LNCaP clone FGC (cell line): ENCODE measurements at regions not wholly inside any gene's neighbourhood (a gene's known extent, or its start where the extent isn't known, plus 50 kb on each side); places are given as distances from the start of the nearest gene placed in this dataset.

Experiments
- DNase-seq: peaks from one replicate; pipeline ENCODE4 v3.0.0-alpha.2; 2011; ENCODE audit warnings: low read depth
- H3K4me3 ChIP-seq: 2 replicates; pipeline ENCODE4 v1.5.1; 2011; ENCODE audit warnings: mild to moderate bottlenecking, low read depth, low read length, control low read depth
- TF ChIP-seq, protein P1 (sequence below): IDR thresholded peaks from 2 replicates; pipeline ENCODE4 v1.5.1; 2012; ENCODE audit warnings: mild to moderate bottlenecking; ENCODE audit not compliant: control insufficient read depth, insufficient read depth; ENCODE audit errors: extremely low read depth

DNA sequence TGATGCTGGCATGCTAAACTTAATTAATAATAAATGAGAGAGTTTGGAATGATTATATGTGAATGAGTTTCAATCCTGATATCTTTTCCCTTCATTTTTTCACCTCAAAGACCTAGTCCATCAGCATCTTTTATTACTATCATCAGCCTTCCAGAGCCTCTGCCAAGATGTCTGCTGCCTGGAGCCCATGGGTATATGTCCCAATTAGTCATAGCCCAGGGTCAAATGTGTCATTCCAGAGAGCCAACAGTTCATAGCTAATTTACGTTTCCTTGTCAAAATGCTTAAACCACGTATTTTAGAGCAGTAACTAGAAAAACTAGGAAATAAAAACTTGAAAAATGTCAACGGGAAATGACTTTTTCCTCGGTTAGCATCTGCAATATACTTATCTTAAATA, 457.9 kb downstream of the SI start:
- TF ChIP-seq, protein P1, sequence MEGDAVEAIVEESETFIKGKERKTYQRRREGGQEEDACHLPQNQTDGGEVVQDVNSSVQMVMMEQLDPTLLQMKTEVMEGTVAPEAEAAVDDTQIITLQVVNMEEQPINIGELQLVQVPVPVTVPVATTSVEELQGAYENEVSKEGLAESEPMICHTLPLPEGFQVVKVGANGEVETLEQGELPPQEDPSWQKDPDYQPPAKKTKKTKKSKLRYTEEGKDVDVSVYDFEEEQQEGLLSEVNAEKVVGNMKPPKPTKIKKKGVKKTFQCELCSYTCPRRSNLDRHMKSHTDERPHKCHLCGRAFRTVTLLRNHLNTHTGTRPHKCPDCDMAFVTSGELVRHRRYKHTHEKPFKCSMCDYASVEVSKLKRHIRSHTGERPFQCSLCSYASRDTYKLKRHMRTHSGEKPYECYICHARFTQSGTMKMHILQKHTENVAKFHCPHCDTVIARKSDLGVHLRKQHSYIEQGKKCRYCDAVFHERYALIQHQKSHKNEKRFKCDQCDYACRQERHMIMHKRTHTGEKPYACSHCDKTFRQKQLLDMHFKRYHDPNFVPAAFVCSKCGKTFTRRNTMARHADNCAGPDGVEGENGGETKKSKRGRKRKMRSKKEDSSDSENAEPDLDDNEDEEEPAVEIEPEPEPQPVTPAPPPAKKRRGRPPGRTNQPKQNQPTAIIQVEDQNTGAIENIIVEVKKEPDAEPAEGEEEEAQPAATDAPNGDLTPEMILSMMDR = no peak
- no peak overlapping the region for H3K4me3 ChIP-seq
- no peak for DNase-seq

DNA sequence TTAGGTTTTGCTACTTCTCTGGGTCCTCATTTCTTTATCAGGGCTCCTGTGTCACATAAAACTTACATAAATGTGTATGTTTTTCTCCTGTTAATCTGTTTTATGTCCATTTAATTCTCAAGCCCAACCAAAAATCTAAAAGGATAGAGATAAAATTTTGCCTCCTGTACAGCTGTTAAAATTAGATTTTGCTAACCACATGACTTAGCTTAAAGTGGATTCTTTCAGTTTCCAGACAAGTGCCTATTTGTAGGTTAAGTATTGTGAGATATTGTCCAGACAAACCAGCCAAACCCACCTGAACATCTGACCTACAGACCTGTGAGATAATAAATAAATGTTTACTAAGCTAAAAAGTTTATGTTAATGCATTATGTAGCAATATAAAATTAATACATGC, 465.5 kb downstream of the SI start:
- TF ChIP-seq, protein P1 = no peak
- no peak for DNase-seq
- no peak overlapping the region for H3K4me3 ChIP-seq

DNA sequence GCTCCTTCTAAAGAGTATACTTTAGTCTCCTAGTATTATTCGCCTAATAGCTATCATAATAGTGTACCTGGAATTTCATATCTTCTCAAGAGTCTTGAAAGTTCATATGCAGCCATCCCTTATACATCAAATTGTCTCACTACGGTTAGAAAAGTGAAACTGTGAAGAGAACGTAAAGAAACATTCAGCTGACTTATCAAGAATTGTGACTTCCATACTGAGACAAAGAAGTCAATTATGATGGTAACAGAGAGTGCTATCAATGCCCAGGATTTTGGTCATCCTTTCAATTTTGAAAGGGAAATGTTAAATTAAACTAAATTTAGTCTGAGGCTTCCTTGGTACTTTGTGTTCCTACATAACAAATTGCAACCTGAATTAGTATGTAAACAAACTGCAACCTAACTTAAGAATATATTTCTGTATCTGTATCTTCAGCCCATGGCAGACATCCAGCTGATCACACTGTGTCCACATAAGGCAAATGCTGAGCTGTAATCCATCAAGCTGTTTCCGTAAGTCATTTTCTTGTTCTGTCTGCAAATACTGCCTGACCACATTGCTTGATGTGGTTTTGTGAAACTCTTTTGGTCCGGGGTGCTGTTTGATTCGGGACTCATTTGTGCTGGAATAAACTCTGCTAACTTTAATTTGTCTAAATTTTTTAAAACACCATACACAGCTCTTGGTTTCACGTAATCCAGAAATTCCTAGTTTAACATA, 469.6 kb downstream of the SI start:
- H3K4me3 ChIP-seq = no peak overlapping the region
- DNase-seq = no peak
- TF ChIP-seq, protein P1 = no peak

DNA sequence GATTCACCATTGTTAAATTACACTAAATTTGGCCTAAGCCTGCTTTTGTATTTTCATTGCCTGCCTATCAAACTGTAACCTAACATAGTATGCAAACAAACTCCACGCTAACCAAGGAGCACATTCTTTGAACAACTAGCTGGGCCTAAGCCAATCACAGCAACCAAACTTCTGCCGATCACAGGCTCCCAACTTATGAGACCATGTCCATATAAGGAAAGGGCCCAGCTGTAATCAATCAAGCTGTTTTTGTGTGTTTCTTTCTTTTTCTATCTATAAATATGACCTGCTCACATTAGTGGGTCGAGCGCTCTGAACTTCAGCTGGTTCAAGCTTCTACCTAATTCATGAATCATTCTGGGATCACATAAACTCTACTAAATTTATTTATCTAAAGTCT, 473.6 kb downstream of the SI start:
- H3K4me3 ChIP-seq = no peak overlapping the region
- no peak for DNase-seq
- TF ChIP-seq, protein P1 = no peak

DNA sequence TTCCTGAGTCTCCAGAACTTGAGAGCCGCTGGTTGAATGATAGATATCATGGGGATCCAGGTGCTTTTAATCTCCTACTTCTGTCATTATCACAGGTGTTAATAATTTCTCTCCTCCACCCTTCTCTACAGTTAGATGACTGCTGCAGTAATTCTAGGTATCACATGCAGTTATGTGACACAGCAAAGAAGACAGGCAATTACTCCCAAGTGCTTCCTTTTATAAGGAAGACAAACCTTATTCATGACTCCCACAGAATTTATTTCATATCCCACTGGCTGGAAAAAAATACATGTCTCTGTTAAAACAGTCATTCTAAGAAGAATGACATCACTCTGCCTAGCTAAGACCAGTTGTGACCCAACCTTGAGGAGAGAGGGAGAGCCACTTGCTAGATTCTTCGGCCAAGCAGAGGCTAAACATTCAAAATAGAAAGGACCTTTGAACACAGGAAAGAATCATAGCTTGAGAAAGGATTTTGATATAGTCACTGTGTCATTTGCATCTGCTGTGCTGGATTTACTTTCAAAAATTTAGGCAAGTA, 500.6 kb downstream of the SI start:
- TF ChIP-seq, protein P1 = no peak
- DNase-seq = no peak
- H3K4me3 ChIP-seq = no peak overlapping the region

DNA sequence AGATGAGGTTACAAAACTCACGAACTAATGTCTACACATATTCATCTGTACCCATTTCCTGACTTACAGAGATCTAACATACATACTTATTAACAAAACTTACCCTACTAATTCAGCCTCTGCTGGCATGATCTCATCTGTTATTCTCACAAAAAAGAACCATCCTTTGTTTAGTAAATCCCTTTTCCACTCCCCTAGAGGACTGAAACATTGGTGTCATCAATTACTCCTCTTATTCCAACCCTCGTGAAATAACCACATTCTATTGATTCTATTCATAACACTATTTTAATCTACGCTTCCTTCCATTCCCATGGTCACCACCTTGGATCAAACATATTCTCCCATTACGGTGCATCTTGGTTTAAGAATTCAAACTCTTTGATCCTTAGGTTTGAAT, 505.9 kb downstream of the SI start:
- DNase-seq = no peak
- TF ChIP-seq, protein P1 = no peak
- no peak overlapping the region for H3K4me3 ChIP-seq

DNA sequence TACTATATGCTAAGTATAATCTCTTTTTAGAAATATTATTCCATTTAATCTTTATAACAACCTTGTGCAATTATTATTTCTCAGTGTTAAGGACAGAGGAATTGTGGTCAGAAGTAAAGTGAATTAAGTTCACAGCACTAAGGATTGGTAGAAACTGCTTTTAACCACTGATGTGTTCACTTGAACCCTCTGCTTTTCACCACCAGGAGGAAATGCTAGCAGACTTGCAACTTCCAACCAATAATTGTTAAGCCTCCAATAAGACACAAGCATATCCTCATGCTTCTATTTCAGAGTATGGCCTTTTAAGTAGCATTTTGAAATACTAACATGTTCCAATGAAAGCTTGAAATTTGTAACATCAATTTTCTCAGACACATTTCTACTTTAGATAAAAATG, 527.4 kb downstream of the SI start:
- TF ChIP-seq, protein P1 = no peak
- DNase-seq = no peak
- no peak overlapping the region for H3K4me3 ChIP-seq
